Parathyroid adenoma (tissue), 2 donors: ENCODE measurements at regions not wholly inside any gene's neighbourhood (a gene's known extent, or its start where the extent isn't known, plus 50 kb on each side); places are given as distances from the start of the nearest gene placed in this dataset.

Experiments used
- H2AFZ ChIP-seq: fragments of 300-600 bp; sonication (generic); one replicate; pipeline ENCODE4 v1.7.0; 2017; ENCODE audit warnings: antibody characterized with exemption, mild to moderate bottlenecking
- H3K27ac ChIP-seq: fragments of 300-600 bp; sonication (generic); one replicate; pipeline ENCODE4 v1.7.0; 2017
- H3K27me3 ChIP-seq: fragments of 300-600 bp; sonication (generic); one replicate; pipeline ENCODE4 v1.7.0; 2017; ENCODE audit warnings: low read length; ENCODE audit not compliant: control insufficient read depth, insufficient read depth
- H3K36me3 ChIP-seq: fragments of 300-600 bp; sonication (generic); one replicate; pipeline ENCODE4 v1.7.0; 2017; ENCODE audit warnings: low read length; ENCODE audit not compliant: control insufficient read depth, insufficient read depth
- H3K4me1 ChIP-seq: fragments of 300-600 bp; sonication (generic); one replicate; pipeline ENCODE4 v1.7.0; 2017; ENCODE audit warnings: control low read depth
- H3K4me2 ChIP-seq: fragments of 300-600 bp; sonication (generic); one replicate; pipeline ENCODE4 v1.7.0; 2017; ENCODE audit warnings: low read length
- H3K4me3 ChIP-seq: fragments of 300-600 bp; sonication (generic); one replicate; pipeline ENCODE4 v1.7.0; 2017; ENCODE audit warnings: low read depth, low read length
- H3K79me2 ChIP-seq: fragments of 300-600 bp; sonication (generic); one replicate; pipeline ENCODE4 v1.7.0; 2017; ENCODE audit warnings: control low read depth
- H3K9ac ChIP-seq: fragments of 300-600 bp; sonication (generic); one replicate; pipeline ENCODE4 v1.7.0; 2017; ENCODE audit warnings: mild to moderate bottlenecking
- H3K9me3 ChIP-seq: fragments of 300-600 bp; sonication (generic); one replicate; pipeline ENCODE4 v1.7.0; 2017; ENCODE audit warnings: low read length; ENCODE audit not compliant: control insufficient read depth
- CTCF ChIP-seq: fragments of 300-600 bp; sonication (generic); IDR thresholded peaks from one replicate; pipeline ENCODE4 v1.7.0; 2017; ENCODE audit warnings: antibody characterized with exemption, mild to moderate bottlenecking
- donor health status: primary hyperparathyroidism.

- no peak overlapping the region for H3K4me2 ChIP-seq
- H2AFZ ChIP-seq = no peak overlapping the region
- no peaks in the 10 kb centered on the region for H3K4me1 ChIP-seq
- H3K9me3 ChIP-seq = no peaks in the 10 kb centered on the region
- no peak for TF ChIP-seq CTCF
- H3K4me3 ChIP-seq = no peak overlapping the region
- no peak overlapping the region for H3K9ac ChIP-seq
- H3K36me3 ChIP-seq = no peaks in the 10 kb centered on the region
- H3K27me3 ChIP-seq = no peaks in the 10 kb centered on the region
- no peak overlapping the region for H3K27ac ChIP-seq
- H3K79me2 ChIP-seq = no peaks in the 10 kb centered on the region
Measured at GRCh38 chr6:45728674-45729073, 287.0 kb downstream of the CLIC5 start.

GRCh38 chr6:45727819-45728449 lies 287.7 kb downstream of the CLIC5 start:
- H3K27me3 ChIP-seq = no peaks in the 10 kb centered on the region
- TF ChIP-seq CTCF = no peak
- no peak overlapping the region for H3K4me2 ChIP-seq
- H3K79me2 ChIP-seq = no peaks in the 10 kb centered on the region
- no peak overlapping the region for H3K9ac ChIP-seq
- H3K27ac ChIP-seq = no peak overlapping the region
- no peak overlapping the region for H3K4me3 ChIP-seq
- no peaks in the 10 kb centered on the region for H3K9me3 ChIP-seq
- no peaks in the 10 kb centered on the region for H3K4me1 ChIP-seq
- H2AFZ ChIP-seq = no peak overlapping the region
- no peaks in the 10 kb centered on the region for H3K36me3 ChIP-seq

GRCh38 chr6:45727228-45727627 lies 288.4 kb downstream of the CLIC5 start:
- Histone ChIP-seq H3K4me2 (no peak overlapping the region), H3K9ac (no peak overlapping the region), H3K4me1 (no peaks in the 10 kb centered on the region), H2AFZ (no peak overlapping the region), H3K36me3 (no peaks in the 10 kb centered on the region), H3K27ac (no peak overlapping the region), H3K27me3 (no peaks in the 10 kb centered on the region), H3K9me3 (no peaks in the 10 kb centered on the region), H3K79me2 (no peaks in the 10 kb centered on the region), H3K4me3 (no peak overlapping the region)
- TF ChIP-seq CTCF = no peak

- H3K36me3 ChIP-seq = no peaks in the 10 kb centered on the region
Measured at GRCh38 chr6:45726444-45726843, 289.2 kb downstream of the CLIC5 start.

More at GRCh38 chr6:45726444-45726843, 289.2 kb downstream of the CLIC5 start:
- Histone ChIP-seq H3K79me2 (no peaks in the 10 kb centered on the region), H3K27ac (no peak overlapping the region), H3K9ac (no peak overlapping the region), H3K4me3 (no peak overlapping the region), H3K4me1 (no peaks in the 10 kb centered on the region), H3K4me2 (no peak overlapping the region), H2AFZ (no peak overlapping the region), H3K9me3 (no peaks in the 10 kb centered on the region), H3K27me3 (no peaks in the 10 kb centered on the region)
- TF ChIP-seq CTCF = no peak
